ENCODE measurements at regions not wholly inside any gene's neighbourhood (a gene's known extent, or its start where the extent isn't known, plus 50 kb on each side); places are given as distances from the start of the nearest gene placed in this dataset.
A peak's percentile ranks its signal among the peaks of the same experiment; 100 is the strongest.

- TF ChIP-seq PAX5 (IDR thresholded peaks at IDR 0.05; ENCODE audit: insufficient read depth, low read length, severe bottlenecking) (no peak), SPI1 (IDR thresholded peaks at IDR 0.05; ENCODE audit: low read depth, low read length) (peak; percentile 92), POLR2A (IDR thresholded peaks at IDR 0.05; ENCODE audit: low read depth, low read length) (no peak), POLR2AphosphoS5 (IDR thresholded peaks at IDR 0.05; ENCODE audit: low read depth, low read length) (no peak), TAF1 (IDR thresholded peaks at IDR 0.05; ENCODE audit: low read depth, low read length) (no peak), POU2F2 (IDR thresholded peaks at IDR 0.05; ENCODE audit: low read depth, low read length) (no peak)
Observed at GRCh38 chr9:18366184-18366583, 107.8 kb upstream of the ADAMTSL1 start.
